Thymus (tissue), 11 donors: ENCODE measurements at regions not wholly inside any gene's neighbourhood (a gene's known extent, or its start where the extent isn't known, plus 50 kb on each side); places are given as distances from the start of the nearest gene placed in this dataset.

Experiments
- DNase-seq, 9 donors: peaks; one replicate each; pipeline ENCODE4 v3.0.0-alpha.2; 2013; ENCODE audit warnings: low spot score in 9 of 9, low read depth in 6 of 9, missing footprints in 1 of 9
- H3K27ac ChIP-seq, 2 donors: one replicate each; pipeline ENCODE4 v1.5.1; 2013; ENCODE audit warnings: control low read depth in 1 of 2, low read depth in 1 of 2, low read length in 1 of 2, mild to moderate bottlenecking in 1 of 2, moderate library complexity in 1 of 2
- H3K27me3 ChIP-seq, 2 donors: one replicate each; pipeline ENCODE4 v1.5.1; 2013; ENCODE audit warnings: low read length in 1 of 2; ENCODE audit not compliant: control insufficient read depth in 2 of 2, insufficient read depth in 1 of 2
- H3K36me3 ChIP-seq, 2 donors: one replicate each; pipeline ENCODE4 v1.5.1; 2013; ENCODE audit warnings: low read length in 1 of 2, mild to moderate bottlenecking in 1 of 2, moderate library complexity in 1 of 2; ENCODE audit not compliant: control insufficient read depth in 2 of 2, insufficient read depth in 2 of 2
- H3K4me1 ChIP-seq, 2 donors: one replicate each; pipeline ENCODE4 v1.5.1; 2013; ENCODE audit warnings: low read length in 2 of 2; ENCODE audit not compliant: control insufficient read depth in 2 of 2, insufficient read depth in 2 of 2
- H3K4me3 ChIP-seq, 2 donors: one replicate each; pipeline ENCODE4 v1.5.1; 2013; ENCODE audit warnings: low read length in 2 of 2, control low read depth in 1 of 2, mild to moderate bottlenecking in 1 of 2
- H3K9me3 ChIP-seq, 2 donors: one replicate each; pipeline ENCODE4 v1.5.1; 2013; ENCODE audit warnings: low read length in 1 of 2, mild to moderate bottlenecking in 1 of 2; ENCODE audit not compliant: control insufficient read depth in 2 of 2, insufficient read depth in 1 of 2
- WGBS: extraction: QIAGEN DNeasy Blood & Tissue Kit; methylation state at CpG from one replicate; pipeline ENCODE4 v1.1.7; 2013; 5-methylcytosine and 5-hydroxymethylcytosine counted together
- donor health status: healthy.

GRCh38 chr7:121575194-121575765 lies 179.2 kb upstream of the FAM3C start:
- no peak for DNase-seq
- no peak overlapping the region for H3K27ac ChIP-seq
- WGBS, result 80% methylated on average over 1 of the region's 1 CpG

GRCh38 chr7:121574109-121574508 lies 178.0 kb upstream of the FAM3C start:
- Histone ChIP-seq H3K27me3 (no peaks in the 10 kb centered on the region), H3K36me3 (no peaks in the 10 kb centered on the region), H3K9me3 (no peaks in the 10 kb centered on the region), H3K4me3 (no peak overlapping the region), H3K4me1 (no peaks in the 10 kb centered on the region), H3K27ac (no peak overlapping the region)
- no peak for DNase-seq

More at GRCh38 chr7:121575194-121575765, 179.2 kb upstream of the FAM3C start:
- no peaks in the 10 kb centered on the region for H3K9me3 ChIP-seq
- H3K27me3 ChIP-seq, result no peaks in the 10 kb centered on the region
- H3K4me1 ChIP-seq, result no peaks in the 10 kb centered on the region
- H3K4me3 ChIP-seq, result no peak overlapping the region
- H3K36me3 ChIP-seq, result no peaks in the 10 kb centered on the region

- H3K27ac ChIP-seq, result no peak overlapping the region
Observed at GRCh38 chr7:121572615-121573014, 176.5 kb upstream of the FAM3C start.

GRCh38 chr7:121570365-121570764 lies 174.3 kb upstream of the FAM3C start:
- no peaks in the 10 kb centered on the region for H3K36me3 ChIP-seq
- H3K9me3 ChIP-seq, result no peaks in the 10 kb centered on the region
- DNase-seq, result no peak
- H3K27me3 ChIP-seq, result no peaks in the 10 kb centered on the region
- H3K4me3 ChIP-seq, result no peak overlapping the region
- 95% methylated on average over 3 of the region's 3 CpGs for WGBS
- H3K27ac ChIP-seq, result no peak overlapping the region
- H3K4me1 ChIP-seq, result no peaks in the 10 kb centered on the region

More at GRCh38 chr7:121572615-121573014, 176.5 kb upstream of the FAM3C start:
- H3K4me1 ChIP-seq, result no peaks in the 10 kb centered on the region
- H3K4me3 ChIP-seq, result no peak overlapping the region
- H3K9me3 ChIP-seq, result no peaks in the 10 kb centered on the region
- no peak for DNase-seq
- no peaks in the 10 kb centered on the region for H3K27me3 ChIP-seq
- no peaks in the 10 kb centered on the region for H3K36me3 ChIP-seq
- WGBS, result 96% methylated on average over 7 of the region's 7 CpGs

GRCh38 chr7:121563177-121563576 lies 167.1 kb upstream of the FAM3C start:
- H3K27ac ChIP-seq, result no peak overlapping the region
- no peaks in the 10 kb centered on the region for H3K9me3 ChIP-seq
- WGBS, result 62% methylated on average over 1 of the region's 1 CpG
- H3K4me1 ChIP-seq, result no peaks in the 10 kb centered on the region
- no peak overlapping the region for H3K4me3 ChIP-seq
- H3K36me3 ChIP-seq, result no peaks in the 10 kb centered on the region
- DNase-seq, result no peak
- H3K27me3 ChIP-seq, result no peaks in the 10 kb centered on the region

- H3K4me1 ChIP-seq, result no peaks in the 10 kb centered on the region
- no peak for DNase-seq
- 93% methylated on average over 1 of the region's 1 CpG for WGBS
- no peak overlapping the region for H3K27ac ChIP-seq
- H3K27me3 ChIP-seq, result no peaks in the 10 kb centered on the region
- H3K36me3 ChIP-seq, result no peaks in the 10 kb centered on the region
- no peaks in the 10 kb centered on the region for H3K9me3 ChIP-seq
- H3K4me3 ChIP-seq, result no peak overlapping the region
Observed at GRCh38 chr7:121562259-121562658, 166.2 kb upstream of the FAM3C start.

GRCh38 chr7:121561717-121562116 lies 165.6 kb upstream of the FAM3C start:
- Histone ChIP-seq H3K27ac (no peak overlapping the region), H3K36me3 (no peaks in the 10 kb centered on the region), H3K9me3 (no peaks in the 10 kb centered on the region), H3K27me3 (no peaks in the 10 kb centered on the region), H3K4me1 (no peaks in the 10 kb centered on the region), H3K4me3 (no peak overlapping the region)
- no peak for DNase-seq
- 94% methylated on average over 1 of the region's 1 CpG for WGBS

GRCh38 chr7:121560267-121560990 lies 164.3 kb upstream of the FAM3C start:
- no peak for DNase-seq
- Histone ChIP-seq H3K9me3 (no peaks in the 10 kb centered on the region), H3K27ac (no peak overlapping the region), H3K27me3 (no peaks in the 10 kb centered on the region), H3K4me3 (no peak overlapping the region), H3K4me1 (no peaks in the 10 kb centered on the region), H3K36me3 (no peaks in the 10 kb centered on the region)
- 93% methylated on average over 3 of the region's 3 CpGs for WGBS

GRCh38 chr7:121558288-121558687 lies 162.2 kb upstream of the FAM3C start:
- no peaks in the 10 kb centered on the region for H3K4me1 ChIP-seq
- H3K36me3 ChIP-seq, result no peaks in the 10 kb centered on the region
- H3K27me3 ChIP-seq, result no peaks in the 10 kb centered on the region
- H3K4me3 ChIP-seq, result no peak overlapping the region
- H3K9me3 ChIP-seq, result no peaks in the 10 kb centered on the region
- H3K27ac ChIP-seq, result no peak overlapping the region
- WGBS, result 83% methylated on average over 2 of the region's 2 CpGs
- DNase-seq, result no peak
